ENCODE measurements at regions not wholly inside any gene's neighbourhood (a gene's known extent, or its start where the extent isn't known, plus 50 kb on each side); places are given as distances from the start of the nearest gene placed in this dataset.

DNA sequence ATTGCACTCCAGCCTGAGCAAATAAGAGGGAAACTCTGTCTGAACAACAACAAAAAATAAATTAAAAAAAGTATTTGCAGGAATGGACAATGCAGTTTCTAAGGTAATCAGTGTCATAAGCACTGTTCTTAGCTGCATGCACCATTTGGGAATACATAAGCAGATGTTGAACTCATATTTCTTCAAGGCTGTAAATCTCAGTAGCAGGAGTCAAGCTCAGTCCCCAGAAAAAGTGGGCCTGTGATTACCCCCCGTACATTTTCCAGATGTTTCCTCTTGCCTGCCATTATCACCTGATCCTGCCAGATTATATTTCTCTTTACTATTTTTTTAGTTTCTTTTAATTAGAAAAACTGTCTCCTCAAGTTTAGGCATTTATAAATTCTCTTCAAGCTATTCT, 667.6 kb upstream of the ANKRD30A start:
- H4K20me1 ChIP-seq (ENCODE audit: insufficient read depth, low read length, poor library complexity, severe bottlenecking) = no peaks in the 10 kb centered on the region
- H2AFZ ChIP-seq (ENCODE audit: low read length) = no peak overlapping the region
- no peak overlapping the region for H3K4me3 ChIP-seq (ENCODE audit: low read length, poor library complexity, severe bottlenecking)
- no peaks in the 10 kb centered on the region for H3F3A ChIP-seq (ENCODE audit: low read depth)
- H3K4me1 ChIP-seq (ENCODE audit: insufficient read depth, low read length, poor library complexity, severe bottlenecking) = no peaks in the 10 kb centered on the region
- H3K9ac ChIP-seq (ENCODE audit: low read depth, low read length, poor library complexity, severe bottlenecking) = no peak overlapping the region
- H3K9me3 ChIP-seq (ENCODE audit: insufficient read depth, low read depth, low read length) = no peaks in the 10 kb centered on the region
- no peaks in the 10 kb centered on the region for H3K36me3 ChIP-seq (ENCODE audit: insufficient read depth, low read length)
- TF ChIP-seq EZH2phosphoT487 (IDR thresholded peaks at IDR 0.05; ENCODE audit: borderline replicate concordance) = no peak
- TF ChIP-seq, protein P1, sequence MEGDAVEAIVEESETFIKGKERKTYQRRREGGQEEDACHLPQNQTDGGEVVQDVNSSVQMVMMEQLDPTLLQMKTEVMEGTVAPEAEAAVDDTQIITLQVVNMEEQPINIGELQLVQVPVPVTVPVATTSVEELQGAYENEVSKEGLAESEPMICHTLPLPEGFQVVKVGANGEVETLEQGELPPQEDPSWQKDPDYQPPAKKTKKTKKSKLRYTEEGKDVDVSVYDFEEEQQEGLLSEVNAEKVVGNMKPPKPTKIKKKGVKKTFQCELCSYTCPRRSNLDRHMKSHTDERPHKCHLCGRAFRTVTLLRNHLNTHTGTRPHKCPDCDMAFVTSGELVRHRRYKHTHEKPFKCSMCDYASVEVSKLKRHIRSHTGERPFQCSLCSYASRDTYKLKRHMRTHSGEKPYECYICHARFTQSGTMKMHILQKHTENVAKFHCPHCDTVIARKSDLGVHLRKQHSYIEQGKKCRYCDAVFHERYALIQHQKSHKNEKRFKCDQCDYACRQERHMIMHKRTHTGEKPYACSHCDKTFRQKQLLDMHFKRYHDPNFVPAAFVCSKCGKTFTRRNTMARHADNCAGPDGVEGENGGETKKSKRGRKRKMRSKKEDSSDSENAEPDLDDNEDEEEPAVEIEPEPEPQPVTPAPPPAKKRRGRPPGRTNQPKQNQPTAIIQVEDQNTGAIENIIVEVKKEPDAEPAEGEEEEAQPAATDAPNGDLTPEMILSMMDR (conservative IDR thresholded peaks at IDR 0.05; ENCODE audit: low read length) = no peak
- no peaks in the 10 kb centered on the region for H3K9me2 ChIP-seq (replicated peaks; ENCODE audit: low read depth, low read length)
- no peaks in the 10 kb centered on the region for H3K79me2 ChIP-seq (ENCODE audit: insufficient read depth, low read length)
- H3K4me2 ChIP-seq (ENCODE audit: low read depth, low read length, poor library complexity, severe bottlenecking) = no peak overlapping the region
- H3K27me3 ChIP-seq (ENCODE audit: insufficient read depth, low read length, poor library complexity, severe bottlenecking) = no peaks in the 10 kb centered on the region

DNA sequence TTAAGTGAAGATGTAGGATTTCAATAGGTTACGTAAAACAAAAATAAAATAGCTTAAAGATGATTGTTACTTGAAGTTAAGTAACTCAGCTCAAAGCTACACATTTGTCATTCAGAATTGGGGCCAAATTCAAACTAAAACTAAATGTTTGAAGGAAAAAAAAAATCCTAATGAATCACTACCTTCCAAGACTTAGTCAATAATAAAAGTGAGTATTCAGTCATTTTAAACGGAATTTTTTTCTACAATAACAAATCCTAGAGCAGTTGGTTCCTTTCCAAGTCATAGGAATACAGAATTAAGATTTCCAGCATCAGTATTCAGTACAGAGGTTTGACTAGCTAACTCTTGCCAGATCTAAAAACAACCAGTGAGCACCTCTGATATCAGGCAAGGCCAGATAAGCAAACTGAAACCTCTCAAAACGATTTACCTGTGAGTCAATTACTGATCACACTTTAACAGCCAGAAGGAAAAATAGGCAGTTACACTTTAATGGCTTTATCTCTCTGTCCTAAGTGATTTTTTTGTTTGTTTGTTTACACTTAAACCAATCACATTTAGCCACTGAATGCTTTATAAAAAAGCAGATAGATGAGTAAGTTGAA, 669.8 kb upstream of the ANKRD30A start:
- Histone ChIP-seq H2AFZ (ENCODE audit: low read length) (no peak overlapping the region), H3K4me1 (ENCODE audit: insufficient read depth, low read length, poor library complexity, severe bottlenecking) (no peaks in the 10 kb centered on the region), H3K9me2 (replicated peaks; ENCODE audit: low read depth, low read length) (no peaks in the 10 kb centered on the region), H3K27me3 (ENCODE audit: insufficient read depth, low read length, poor library complexity, severe bottlenecking) (no peaks in the 10 kb centered on the region), H3K79me2 (ENCODE audit: insufficient read depth, low read length) (no peaks in the 10 kb centered on the region), H3K9ac (ENCODE audit: low read depth, low read length, poor library complexity, severe bottlenecking) (no peak overlapping the region), H4K20me1 (ENCODE audit: insufficient read depth, low read length, poor library complexity, severe bottlenecking) (no peaks in the 10 kb centered on the region), H3K9me3 (ENCODE audit: insufficient read depth, low read depth, low read length) (no peaks in the 10 kb centered on the region), H3F3A (ENCODE audit: low read depth) (no peaks in the 10 kb centered on the region), H3K36me3 (ENCODE audit: insufficient read depth, low read length) (no peaks in the 10 kb centered on the region), H3K4me2 (ENCODE audit: low read depth, low read length, poor library complexity, severe bottlenecking) (no peak overlapping the region), H3K4me3 (ENCODE audit: low read length, poor library complexity, severe bottlenecking) (no peak overlapping the region)
- TF ChIP-seq, protein P1 (conservative IDR thresholded peaks at IDR 0.05; ENCODE audit: low read length) = no peak
- no peak for TF ChIP-seq EZH2phosphoT487 (IDR thresholded peaks at IDR 0.05; ENCODE audit: borderline replicate concordance)

DNA sequence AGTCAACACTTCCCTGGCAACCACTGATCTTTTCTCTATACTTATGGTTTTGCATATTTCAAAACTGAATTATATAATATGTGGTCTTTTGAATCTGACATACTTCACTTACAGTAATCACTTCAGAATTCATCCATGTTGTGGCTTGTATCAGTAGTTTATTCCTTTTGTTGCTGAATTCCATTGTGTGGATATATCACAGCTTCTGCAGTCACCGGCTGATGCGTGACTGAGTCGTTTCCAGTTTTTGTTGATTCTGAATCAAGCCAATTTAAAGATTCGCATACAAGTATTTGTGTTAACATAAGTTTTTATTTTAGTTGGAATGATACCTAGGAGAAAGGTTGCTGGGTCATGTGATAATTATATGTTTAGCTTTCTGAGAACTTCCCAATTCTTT, 672.5 kb upstream of the ANKRD30A start:
- no peaks in the 10 kb centered on the region for H3F3A ChIP-seq (ENCODE audit: low read depth)
- no peaks in the 10 kb centered on the region for H3K36me3 ChIP-seq (ENCODE audit: insufficient read depth, low read length)
- H4K20me1 ChIP-seq (ENCODE audit: insufficient read depth, low read length, poor library complexity, severe bottlenecking) = no peaks in the 10 kb centered on the region
- no peaks in the 10 kb centered on the region for H3K4me1 ChIP-seq (ENCODE audit: insufficient read depth, low read length, poor library complexity, severe bottlenecking)
- no peak overlapping the region for H2AFZ ChIP-seq (ENCODE audit: low read length)
- TF ChIP-seq EZH2phosphoT487 (IDR thresholded peaks at IDR 0.05; ENCODE audit: borderline replicate concordance) = no peak
- TF ChIP-seq, protein P1 (conservative IDR thresholded peaks at IDR 0.05; ENCODE audit: low read length) = no peak
- H3K27me3 ChIP-seq (ENCODE audit: insufficient read depth, low read length, poor library complexity, severe bottlenecking) = no peaks in the 10 kb centered on the region
- H3K4me2 ChIP-seq (ENCODE audit: low read depth, low read length, poor library complexity, severe bottlenecking) = no peak overlapping the region
- no peak overlapping the region for H3K9ac ChIP-seq (ENCODE audit: low read depth, low read length, poor library complexity, severe bottlenecking)
- no peaks in the 10 kb centered on the region for H3K9me3 ChIP-seq (ENCODE audit: insufficient read depth, low read depth, low read length)
- H3K4me3 ChIP-seq (ENCODE audit: low read length, poor library complexity, severe bottlenecking) = no peak overlapping the region
- H3K79me2 ChIP-seq (ENCODE audit: insufficient read depth, low read length) = no peaks in the 10 kb centered on the region
- no peaks in the 10 kb centered on the region for H3K9me2 ChIP-seq (replicated peaks; ENCODE audit: low read depth, low read length)

Measured in Loucy (cell line).